SH-SY5Y (cell line): ENCODE measurements at regions not wholly inside any gene's neighbourhood (a gene's known extent, or its start where the extent isn't known, plus 50 kb on each side); places are given as distances from the start of the nearest gene placed in this dataset.

Source experiments
- GATA2 ChIP-seq: IDR thresholded peaks from 2 replicates; pipeline ENCODE4 v1.6.1; 2011; ENCODE audit warnings: mild to moderate bottlenecking, low read depth, low read length
- GATA3 ChIP-seq: IDR thresholded peaks from 2 replicates; pipeline ENCODE4 v1.6.1; 2011; ENCODE audit warnings: low read depth, mild to moderate bottlenecking, low read length, moderate library complexity

- TF ChIP-seq GATA3 (no peak), GATA2 (no peak)
Observed at GRCh38 chr12:28709986-28710685, 438.9 kb upstream of the FAR2 start.

- TF ChIP-seq GATA2, result no peak
- TF ChIP-seq GATA3, result no peak
Observed at GRCh38 chr12:28710882-28711281, 438.2 kb upstream of the FAR2 start.

GRCh38 chr12:28711421-28711820, 437.7 kb upstream of the FAR2 start:
- TF ChIP-seq GATA2 (no peak), GATA3 (no peak)

- TF ChIP-seq GATA3, result no peak
- no peak for TF ChIP-seq GATA2
Observed at GRCh38 chr12:28742791-28743190, 406.3 kb upstream of the FAR2 start.

- TF ChIP-seq GATA3 (no peak), GATA2 (no peak)
Observed at GRCh38 chr12:28746734-28747325, 402.2 kb upstream of the FAR2 start.

GRCh38 chr12:28750946-28751685, 398.0 kb upstream of the FAR2 start:
- no peak for TF ChIP-seq GATA2
- no peak for TF ChIP-seq GATA3

GRCh38 chr12:28755027-28755426, 394.1 kb upstream of the FAR2 start:
- TF ChIP-seq GATA2 (no peak), GATA3 (no peak)

- TF ChIP-seq GATA3 (no peak), GATA2 (no peak)
Observed at GRCh38 chr12:28759333-28759732, 389.7 kb upstream of the FAR2 start.

GRCh38 chr12:28766398-28766797, 382.7 kb upstream of the FAR2 start:
- TF ChIP-seq GATA3 (no peak), GATA2 (no peak)

- no peak for TF ChIP-seq GATA3
- TF ChIP-seq GATA2, result no peak
Observed at GRCh38 chr12:28767836-28768348, 381.2 kb upstream of the FAR2 start.

GRCh38 chr12:28770322-28770721, 378.8 kb upstream of the FAR2 start:
- TF ChIP-seq GATA3 (no peak), GATA2 (no peak)

- no peak for TF ChIP-seq GATA3
- no peak for TF ChIP-seq GATA2
Observed at GRCh38 chr12:28771968-28772367, 377.1 kb upstream of the FAR2 start.

GRCh38 chr12:28775556-28775955, 373.5 kb upstream of the FAR2 start:
- no peak for TF ChIP-seq GATA2
- no peak for TF ChIP-seq GATA3

- TF ChIP-seq GATA3 (no peak), GATA2 (no peak)
Observed at GRCh38 chr12:28776220-28776619, 372.9 kb upstream of the FAR2 start.

- TF ChIP-seq GATA2, result no peak
- no peak for TF ChIP-seq GATA3
Observed at GRCh38 chr12:28776913-28777422, 372.1 kb upstream of the FAR2 start.
